ENCODE measurements at regions not wholly inside any gene's neighbourhood (a gene's known extent, or its start where the extent isn't known, plus 50 kb on each side); places are given as distances from the start of the nearest gene placed in this dataset.
A peak's percentile ranks its signal among the peaks of the same experiment; 100 is the strongest.
"Not testable (repeated sequence)": the region's sequence is repeated elsewhere in the genome, so short reads cannot be mapped to it uniquely, and the experiment has no call there.

GRCh38 chr21:5128261-5128660, 5393.1 kb upstream of the TPTE start:
- DNase-seq (ENCODE audit: low spot score), result peak; percentile 80

GRCh38 chr21:5133824-5134223, 5387.6 kb upstream of the TPTE start:
- DNase-seq (ENCODE audit: low spot score), result not testable (repeated sequence)

- DNase-seq (ENCODE audit: low spot score), result not testable (repeated sequence)
Observed at GRCh38 chr21:5136406-5136805, 5385.0 kb upstream of the TPTE start.

- not testable (repeated sequence) for DNase-seq (ENCODE audit: low spot score)
Observed at GRCh38 chr21:5137006-5137405, 5384.4 kb upstream of the TPTE start.

GRCh38 chr21:5138687-5139086, 5382.7 kb upstream of the TPTE start:
- DNase-seq (ENCODE audit: low spot score), result not testable (repeated sequence)

- not testable (repeated sequence) for DNase-seq (ENCODE audit: low spot score)
Observed at GRCh38 chr21:5139528-5139927, 5381.9 kb upstream of the TPTE start.

GRCh38 chr21:5143011-5143410, 5378.4 kb upstream of the TPTE start:
- not testable (repeated sequence) for DNase-seq (ENCODE audit: low spot score)

GRCh38 chr21:5144731-5145130, 5376.7 kb upstream of the TPTE start:
- not testable (repeated sequence) for DNase-seq (ENCODE audit: low spot score)

GRCh38 chr21:5147685-5148084, 5373.7 kb upstream of the TPTE start:
- DNase-seq (ENCODE audit: low spot score), result not testable (repeated sequence)

- not testable (repeated sequence) for DNase-seq (ENCODE audit: low spot score)
Observed at GRCh38 chr21:5149222-5149621, 5372.2 kb upstream of the TPTE start.

- not testable (repeated sequence) for DNase-seq (ENCODE audit: low spot score)
Observed at GRCh38 chr21:5153842-5154640, 5367.3 kb upstream of the TPTE start.

- DNase-seq (ENCODE audit: low spot score), result peak; percentile 75
Observed at GRCh38 chr21:5154641-5154982, 5366.8 kb upstream of the TPTE start.

- not testable (repeated sequence) for DNase-seq (ENCODE audit: low spot score)
Observed at GRCh38 chr21:5162693-5163574, 5358.4 kb upstream of the TPTE start.

- not testable (repeated sequence) for DNase-seq (ENCODE audit: low spot score)
Observed at GRCh38 chr21:5165829-5166228, 5355.6 kb upstream of the TPTE start.
